H1 (cell line): ENCODE measurements at regions not wholly inside any gene's neighbourhood (a gene's known extent, or its start where the extent isn't known, plus 50 kb on each side); places are given as distances from the start of the nearest gene placed in this dataset.

Experiments used
- CTCF ChIA-PET: fragments of 300-600 bp; sonication (Branson Sonifier 250); formaldehyde crosslinking; loops from one replicate; lab custom pipeline; 2021; ENCODE audit not compliant: partially characterized antibody; lab: Charles Lee
- POLR2A ChIA-PET: fragments of 300-600 bp; sonication (Branson Sonifier 250); formaldehyde crosslinking; loops from one replicate; lab custom pipeline; 2021; ENCODE audit warnings: inconsistent platforms; ENCODE audit not compliant: partially characterized antibody; lab: Charles Lee
- DNase-seq, 2 experiments: peaks; one replicate each; pipeline versions ENCODE4 v3.0.0 to v3.0.0-alpha.2; 2010 to 2022; ENCODE audit warnings: low spot score in 2 of 2, low read depth in 1 of 2, mixed read lengths in 1 of 2
- FAIRE-seq: peaks from 2 replicates; lab custom pipeline; 2011; peaks lifted over from hg19 to GRCh38; lab: Jason Lieb, UNC
- H2AFZ ChIP-seq: 2 replicates; pipeline ENCODE4 v1.8.1; 2012; ENCODE audit warnings: low read length, inconsistent platforms
- H2AK5ac ChIP-seq: 2 replicates; pipeline ENCODE4 v1.6.1; 2013; ENCODE audit warnings: low read depth, low read length
- H2BK120ac ChIP-seq: replicated peaks from 2 replicates; pipeline ENCODE3; 2013; ENCODE audit warnings: low read depth, low read length, inconsistent platforms
- H2BK12ac ChIP-seq: 2 replicates; pipeline ENCODE4 v1.6.1; 2013; ENCODE audit warnings: low read depth, low read length
- H2BK15ac ChIP-seq: 2 replicates; pipeline ENCODE4 v1.6.1; 2013; ENCODE audit warnings: low read length
- H2BK20ac ChIP-seq: 2 replicates; pipeline ENCODE4 v1.6.1; 2013; ENCODE audit warnings: low read length
- H2BK5ac ChIP-seq: 2 replicates; pipeline ENCODE4 v1.6.1; 2013; ENCODE audit warnings: low read depth, low read length
- H3K14ac ChIP-seq: 2 replicates; pipeline ENCODE4 v1.6.1; 2013; ENCODE audit warnings: inconsistent platforms; ENCODE audit not compliant: insufficient read length
- H3K18ac ChIP-seq: 2 replicates; pipeline ENCODE4 v1.6.1; 2013; ENCODE audit warnings: low read length; ENCODE audit errors: extremely low read depth
- H3K23ac ChIP-seq: 2 replicates; pipeline ENCODE4 v1.6.1; 2013; ENCODE audit warnings: inconsistent platforms; ENCODE audit not compliant: insufficient read length
- H3K23me2 ChIP-seq: 2 replicates; pipeline ENCODE4 v1.6.1; 2013; ENCODE audit warnings: low read depth, low read length
- H3K27ac ChIP-seq: 2 replicates; pipeline ENCODE4 v1.6.1; 2011; ENCODE audit warnings: low read depth, low read length, inconsistent platforms
- H3K27me3 ChIP-seq, 4 experiments: replicated peaks in 1 of 4; 1 replicate in 1 of 4; 2 replicates in 3 of 4; pipeline versions ENCODE4 v1.6.1 to v1.8.1; 2011 to 2013; ENCODE audit warnings: low read length in 3 of 4, mild to moderate bottlenecking in 3 of 4, inconsistent platforms in 2 of 4, mixed read lengths in 2 of 4, moderate library complexity in 1 of 4; ENCODE audit not compliant: control insufficient read depth in 3 of 4, insufficient read depth in 3 of 4; ENCODE audit errors: extremely low read depth in 1 of 4
- H3K36me3 ChIP-seq, 4 experiments: 2 replicates each; pipeline versions ENCODE4 v1.6.1 to v1.8.1; 2011 to 2013; ENCODE audit warnings: mild to moderate bottlenecking in 4 of 4, low read length in 3 of 4, moderate library complexity in 2 of 4, control low read depth in 1 of 4, inconsistent platforms in 1 of 4; ENCODE audit not compliant: insufficient read depth in 4 of 4, control insufficient read depth in 2 of 4
- H3K4ac ChIP-seq: replicated peaks from 2 replicates; pipeline ENCODE3; 2013; ENCODE audit warnings: low read length, low read depth, mixed read lengths, inconsistent platforms; ENCODE audit not compliant: insufficient read length
- H3K4me1 ChIP-seq, 4 experiments: replicated peaks in 1 of 4; 1 replicate in 1 of 4; 2 replicates in 3 of 4; pipeline versions ENCODE4 v1.6.1 to v1.8.1; 2011 to 2013; ENCODE audit warnings: low read length in 3 of 4, inconsistent platforms in 2 of 4, mixed read lengths in 1 of 4; ENCODE audit not compliant: insufficient read depth in 4 of 4, control insufficient read depth in 3 of 4
- H3K4me2 ChIP-seq, 2 experiments: 2 replicates each; pipeline versions ENCODE4 v1.6.1 to v1.8.1; 2011 to 2013; ENCODE audit warnings: low read depth in 2 of 2, low read length in 2 of 2, control low read depth in 1 of 2, inconsistent platforms in 1 of 2, mild to moderate bottlenecking in 1 of 2; ENCODE audit not compliant: insufficient read depth in 1 of 2
- H3K4me3 ChIP-seq, 4 experiments: fragments of 200-600, 300-600 bp in 1 of 4; sonication (generic), shearing (Covaris generic), sonication (Bioruptor Twin) in 1 of 4; 2 replicates each; pipeline versions ENCODE4 v1.5.1 to v1.8.1; 2011 to 2016; ENCODE audit warnings: low read length in 4 of 4, low read depth in 3 of 4, control low read depth in 2 of 4, inconsistent platforms in 2 of 4, mild to moderate bottlenecking in 2 of 4, mixed read lengths in 1 of 4, moderate library complexity in 1 of 4; ENCODE audit not compliant: insufficient read depth in 2 of 4; ENCODE audit errors: extremely low read depth in 1 of 4
- H3K56ac ChIP-seq: replicated peaks from 2 replicates; pipeline ENCODE3; 2013; ENCODE audit warnings: low read depth, mild to moderate bottlenecking, mixed read lengths, low read length, inconsistent platforms; ENCODE audit not compliant: insufficient read length
- H3K79me1 ChIP-seq: 2 replicates; pipeline ENCODE4 v1.6.1; 2013; ENCODE audit warnings: low read depth, low read length, control low read depth
- H3K79me2 ChIP-seq, 2 experiments: 2 replicates each; pipeline versions ENCODE4 v1.6.1 to v1.8.1; 2012 to 2013; ENCODE audit warnings: low read length in 2 of 2, mild to moderate bottlenecking in 2 of 2, inconsistent platforms in 1 of 2; ENCODE audit not compliant: insufficient read depth in 2 of 2, control insufficient read depth in 1 of 2
- H3K9ac ChIP-seq, 4 experiments: replicated peaks in 1 of 4; 1 replicate in 1 of 4; 2 replicates in 3 of 4; pipeline versions ENCODE4 v1.6.1 to v1.8.1; 2011 to 2013; ENCODE audit warnings: low read depth in 3 of 4, low read length in 3 of 4, control low read depth in 2 of 4, mild to moderate bottlenecking in 2 of 4, moderate library complexity in 2 of 4, inconsistent platforms in 1 of 4; ENCODE audit errors: extremely low read depth in 1 of 4
- H3K9me3 ChIP-seq, 2 experiments: 2 replicates each; pipeline versions ENCODE4 v1.6.1 to v1.8.1; 2012 to 2013; ENCODE audit warnings: mild to moderate bottlenecking in 2 of 2, moderate library complexity in 2 of 2, control low read depth in 1 of 2, inconsistent platforms in 1 of 2, low read depth in 1 of 2, low read length in 1 of 2, mixed read lengths in 1 of 2; ENCODE audit not compliant: insufficient read depth in 2 of 2
- H4K20me1 ChIP-seq, 2 experiments: replicated peaks in 1 of 2; 2 replicates each; pipeline versions ENCODE3 to v1.8.1; 2011 to 2013; ENCODE audit warnings: inconsistent platforms in 2 of 2, low read length in 2 of 2, mild to moderate bottlenecking in 1 of 2; ENCODE audit not compliant: insufficient read depth in 2 of 2, control insufficient read depth in 1 of 2
- H4K5ac ChIP-seq: 2 replicates; pipeline ENCODE4 v1.6.1; 2013; ENCODE audit warnings: low read length, low read depth, mixed read lengths, inconsistent platforms; ENCODE audit not compliant: insufficient read length
- H4K8ac ChIP-seq: 2 replicates; pipeline ENCODE4 v1.8.0; 2013; ENCODE audit warnings: mild to moderate bottlenecking, moderate library complexity, low read length, inconsistent platforms; ENCODE audit not compliant: insufficient read depth; ENCODE audit errors: extremely low read depth
- H4K91ac ChIP-seq: replicated peaks from 2 replicates; pipeline ENCODE3; 2013; ENCODE audit warnings: low read length, mixed read lengths, inconsistent platforms; ENCODE audit not compliant: insufficient read length
- CEBPB ChIP-seq: IDR thresholded peaks from 2 replicates; pipeline ENCODE4 v1.6.1; 2012; ENCODE audit warnings: low read depth, low read length
- CTBP2 ChIP-seq: IDR thresholded peaks from 2 replicates; pipeline ENCODE4 v1.7.0; 2011; ENCODE audit warnings: borderline replicate concordance, mild to moderate bottlenecking, moderate library complexity, mixed read lengths, low read length; ENCODE audit not compliant: insufficient read depth, insufficient read length
- KDM1A ChIP-seq: fragments of 200-600, 300-600 bp; sonication (generic); IDR thresholded peaks from 2 replicates; pipeline ENCODE4 v1.7.1; 2016; ENCODE audit warnings: mild to moderate bottlenecking, low read length, borderline replicate concordance
- KDM4A ChIP-seq: IDR thresholded peaks from one replicate; pipeline ENCODE4 v1.7.1; 2012; ENCODE audit warnings: low read depth, mild to moderate bottlenecking, moderate library complexity, low read length, inconsistent platforms; ENCODE audit not compliant: severe bottlenecking
- RBBP5 ChIP-seq: IDR thresholded peaks from 2 replicates; pipeline ENCODE4 v1.7.1; 2012; ENCODE audit warnings: low read depth, mild to moderate bottlenecking, inconsistent platforms, low read length, moderate library complexity, borderline replicate concordance
- SAP30 ChIP-seq: fragments of 300-600 bp; sonication (generic); IDR thresholded peaks from 2 replicates; pipeline ENCODE4 v1.7.1; 2012; ENCODE audit warnings: low read length, moderate library complexity, mild to moderate bottlenecking, inconsistent platforms; ENCODE audit not compliant: insufficient read depth, insufficient replicate concordance
- SIX5 ChIP-seq: IDR thresholded peaks from 2 replicates; pipeline ENCODE4 v1.6.1; 2011; ENCODE audit warnings: mild to moderate bottlenecking, low read depth, low read length
- TAF1 ChIP-seq: IDR thresholded peaks from 2 replicates; pipeline ENCODE4 v1.6.1; 2011; ENCODE audit warnings: mild to moderate bottlenecking, low read depth, low read length
- TAF7 ChIP-seq: optimal IDR thresholded peaks from 2 replicates; pipeline ENCODE3; 2011; ENCODE audit warnings: low read depth, mild to moderate bottlenecking, inconsistent platforms, low read length, moderate library complexity, borderline replicate concordance
- YY1 ChIP-seq: IDR thresholded peaks from 2 replicates; pipeline ENCODE4 v1.6.1; 2011; ENCODE audit warnings: low read depth, mild to moderate bottlenecking, low read length
- WGBS, 2 experiments: shearing (Covaris generic) in 1 of 2; methylation state at CpG; one replicate each; pipeline versions ENCODE4 v1.1.6 to v1.1.7; 2013 to 2015; ENCODE audit warnings: low lambda C conversion rate in 2 of 2, mixed read lengths in 2 of 2, inconsistent platforms in 1 of 2, low coverage in 1 of 2, missing lambda C conversion rate in 1 of 2; ENCODE audit not compliant: insufficient replicate concordance in 2 of 2, insufficient coverage in 1 of 2, insufficient read length in 1 of 2; ENCODE audit errors: extremely low coverage in 1 of 2, missing lambda C conversion rate in 1 of 2; 5-methylcytosine and 5-hydroxymethylcytosine counted together
- TF ChIP-seq, protein P1 (sequence below): IDR thresholded peaks from 2 replicates; pipeline ENCODE4 v1.6.1; 2012; ENCODE audit warnings: inconsistent platforms
- TF ChIP-seq, protein P2 (sequence below), 3 experiments: IDR thresholded peaks; 1 replicate in 2 of 3; 2 replicates in 1 of 3; pipeline versions ENCODE4 v1.5.1 to v1.6.1; 2011; ENCODE audit warnings: low read length in 3 of 3, mild to moderate bottlenecking in 3 of 3, inconsistent platforms in 2 of 3, low read depth in 1 of 3, moderate library complexity in 1 of 3; ENCODE audit not compliant: insufficient read depth in 1 of 3; ENCODE audit errors: control extremely low read depth in 1 of 3

DNA sequence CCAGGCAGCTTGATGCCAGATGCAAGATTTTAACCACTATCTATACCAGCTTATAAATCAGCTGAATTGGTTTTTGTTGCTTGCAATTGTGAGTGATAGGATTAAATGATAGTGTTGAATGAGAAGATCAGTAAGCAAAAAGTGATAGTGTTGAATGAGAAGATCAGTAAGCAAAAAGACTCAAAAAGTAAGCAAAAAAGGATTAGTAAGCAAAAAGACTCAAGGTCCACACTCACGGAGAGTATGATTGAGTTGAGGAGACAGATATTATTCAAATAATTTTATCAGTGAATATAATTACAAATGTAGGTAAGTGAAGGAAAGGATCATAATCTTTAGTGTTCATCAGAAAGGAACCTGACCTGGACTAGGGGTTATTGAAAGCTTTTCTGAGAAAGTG lies 58.0 kb upstream of the ARRDC3 start:
- Histone ChIP-seq H3K4me2 (no peak overlapping the region), H3K4me3 (no peak overlapping the region), H2BK20ac (no peak overlapping the region), H2AK5ac (no peak overlapping the region), H4K8ac (no peak overlapping the region), H3K4ac (no peak overlapping the region), H2BK120ac (no peak overlapping the region), H3K9ac (no peak overlapping the region), H3K79me1 (no peaks in the 10 kb centered on the region), H2BK5ac (no peak overlapping the region), H2BK12ac (no peak overlapping the region), H3K79me2 (no peaks in the 10 kb centered on the region), H2AFZ (no peak overlapping the region), H3K56ac (no peak overlapping the region), H3K27me3 (no peaks in the 10 kb centered on the region), H3K27ac (no peak overlapping the region), H3K14ac (no peak overlapping the region), H3K23ac (no peak overlapping the region), H3K23me2 (no peaks in the 10 kb centered on the region), H3K4me1 (peaks cover 0 to 3% (median 0%) of the 10 kb centered on the region in 4 experiments; a peak in 1 of 7 replicates), H4K20me1 (no peaks in the 10 kb centered on the region), H3K36me3 (no peaks in the 10 kb centered on the region), H4K91ac (no peak overlapping the region), H3K18ac (no peak overlapping the region), H4K5ac (no peak overlapping the region), H2BK15ac (no peak overlapping the region), H3K9me3 (no peaks in the 10 kb centered on the region)
- 90% methylated on average over 1 of the region's 1 CpG; no CpG with 5 or more reads in 1 of the 2 experiments for WGBS, 2 experiments
- ChIA-PET POLR2A (no interaction called here), CTCF (interaction anchor here (1.2 to 4.7 kb wide), 4 partner anchors 8 to 22 kb away, joined by 3 to 12 read pairs (median 5); no protein-coding TSS in a partner anchor)
- no peak for DNase-seq
- FAIRE-seq = no peak
- no peak for TF ChIP-seq CTBP2
- no peak for TF ChIP-seq KDM4A
- no peak for TF ChIP-seq YY1
- TF ChIP-seq SIX5 = no peak
- no peak for TF ChIP-seq KDM1A
- no peak for TF ChIP-seq RBBP5
- no peak for TF ChIP-seq TAF1
- TF ChIP-seq SAP30 = no peak
- no peak for TF ChIP-seq TAF7
- TF ChIP-seq CEBPB = no peak
- TF ChIP-seq, protein P1, sequence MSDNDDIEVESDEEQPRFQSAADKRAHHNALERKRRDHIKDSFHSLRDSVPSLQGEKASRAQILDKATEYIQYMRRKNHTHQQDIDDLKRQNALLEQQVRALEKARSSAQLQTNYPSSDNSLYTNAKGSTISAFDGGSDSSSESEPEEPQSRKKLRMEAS = no peak
- TF ChIP-seq, protein P2, sequence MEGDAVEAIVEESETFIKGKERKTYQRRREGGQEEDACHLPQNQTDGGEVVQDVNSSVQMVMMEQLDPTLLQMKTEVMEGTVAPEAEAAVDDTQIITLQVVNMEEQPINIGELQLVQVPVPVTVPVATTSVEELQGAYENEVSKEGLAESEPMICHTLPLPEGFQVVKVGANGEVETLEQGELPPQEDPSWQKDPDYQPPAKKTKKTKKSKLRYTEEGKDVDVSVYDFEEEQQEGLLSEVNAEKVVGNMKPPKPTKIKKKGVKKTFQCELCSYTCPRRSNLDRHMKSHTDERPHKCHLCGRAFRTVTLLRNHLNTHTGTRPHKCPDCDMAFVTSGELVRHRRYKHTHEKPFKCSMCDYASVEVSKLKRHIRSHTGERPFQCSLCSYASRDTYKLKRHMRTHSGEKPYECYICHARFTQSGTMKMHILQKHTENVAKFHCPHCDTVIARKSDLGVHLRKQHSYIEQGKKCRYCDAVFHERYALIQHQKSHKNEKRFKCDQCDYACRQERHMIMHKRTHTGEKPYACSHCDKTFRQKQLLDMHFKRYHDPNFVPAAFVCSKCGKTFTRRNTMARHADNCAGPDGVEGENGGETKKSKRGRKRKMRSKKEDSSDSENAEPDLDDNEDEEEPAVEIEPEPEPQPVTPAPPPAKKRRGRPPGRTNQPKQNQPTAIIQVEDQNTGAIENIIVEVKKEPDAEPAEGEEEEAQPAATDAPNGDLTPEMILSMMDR (IDR thresholded peaks at IDR 0.05; ENCODE audit: control extremely low read depth in 1 of 3, insufficient read depth in 1 of 3, low read depth in 1 of 3, low read length in 3 of 3) = no peak
